Breast epithelium (tissue), 4 donors: ENCODE measurements at regions not wholly inside any gene's neighbourhood (a gene's known extent, or its start where the extent isn't known, plus 50 kb on each side); places are given as distances from the start of the nearest gene placed in this dataset.

Experiments
- DNase-seq, 2 donors: peaks; one replicate each; pipeline ENCODE4 v3.0.0-alpha.2; 2019; ENCODE audit warnings: low spot score in 2 of 2
- H3K27ac ChIP-seq, 2 donors: fragments of 200-600 bp; sonication (generic) in 1 of 2; one replicate each; pipeline ENCODE4 v1.5.1; 2016 to 2019; ENCODE audit warnings: mild to moderate bottlenecking in 1 of 2
- H3K27me3 ChIP-seq, 2 donors: fragments of 200-600 bp; sonication (generic) in 1 of 2; one replicate each; pipeline versions ENCODE4 v1.5.1 to v1.6.0; 2017 to 2019; ENCODE audit warnings: control low read depth in 1 of 2, mild to moderate bottlenecking in 1 of 2
- H3K36me3 ChIP-seq: fragments of 200-600 bp; one replicate; pipeline ENCODE4 v1.5.1; 2019
- H3K4me1 ChIP-seq, 2 donors: fragments of 200-600 bp; sonication (generic); one replicate each; pipeline ENCODE4 v1.5.1; 2016 to 2019; ENCODE audit warnings: control low read depth in 1 of 2
- H3K4me3 ChIP-seq, 3 donors: fragments of 200-600 bp; sonication (generic); 1 replicate in 2 of 3; 2 replicates in 1 of 3; pipeline ENCODE4 v1.5.1; 2016 to 2019; ENCODE audit warnings: mild to moderate bottlenecking in 3 of 3, moderate library complexity in 2 of 3
- H3K9me3 ChIP-seq, 2 donors: fragments of 200-600 bp; sonication (generic) in 1 of 2; one replicate each; pipeline ENCODE4 v1.5.1; 2016 to 2019; ENCODE audit warnings: control low read depth in 1 of 2
- POLR2A ChIP-seq: fragments of 450-650 bp; IDR thresholded peaks from one replicate; pipeline ENCODE4 v1.6.1; 2016; ENCODE audit warnings: antibody characterized with exemption, mild to moderate bottlenecking, moderate library complexity
- POLR2AphosphoS5 ChIP-seq, 3 donors: sonication (generic); formaldehyde crosslinking; IDR thresholded peaks; one replicate each; pipeline ENCODE4 v1.6.1; 2017; ENCODE audit warnings: antibody characterized with exemption in 3 of 3
- intact Hi-C: fragments of 100-400 bp; cut with DNase I; formaldehyde crosslinking; loops from one replicate; pipeline ENCODE4 v1.15.1; 2023; ENCODE audit warnings: low total_unique reads
- TF ChIP-seq, protein P1 (sequence below), 3 donors: fragments of 450-650 bp; IDR thresholded peaks; one replicate each; pipeline ENCODE4 v1.5.1; 2016 to 2017; ENCODE audit warnings: antibody characterized with exemption in 3 of 3, mild to moderate bottlenecking in 3 of 3, moderate library complexity in 3 of 3

DNA sequence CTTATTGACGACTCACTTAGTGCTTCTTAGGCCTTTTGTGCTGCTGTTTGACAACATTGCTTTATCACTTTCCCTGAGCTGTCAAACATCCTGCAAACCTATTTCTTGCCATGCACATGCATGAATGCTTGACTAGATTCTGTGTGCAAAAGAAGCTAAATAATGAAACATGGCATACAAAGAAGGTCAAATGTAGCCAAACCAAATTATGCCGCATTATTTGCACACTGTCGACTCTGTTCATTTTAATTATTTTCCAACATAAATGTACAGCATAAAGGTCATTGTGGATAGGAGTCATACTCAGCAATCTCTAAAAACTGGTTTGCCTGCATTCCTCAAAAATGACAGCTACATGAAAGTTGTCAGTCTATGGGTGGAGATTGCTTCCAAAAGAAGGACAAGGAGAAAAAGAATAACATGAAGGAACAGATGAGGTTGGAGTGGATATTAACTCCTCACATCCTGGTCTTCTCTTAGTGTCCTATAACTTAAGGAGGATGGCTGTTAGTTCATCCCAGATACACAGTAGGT lies 123.1 kb upstream of the STXBP5 start:
- no peak for DNase-seq
- Histone ChIP-seq H3K4me3 (no peak overlapping the region), H3K4me1 (peaks cover 0 to 5% of the 10 kb centered on the region in 2 donors), H3K27ac (no peak overlapping the region), H3K27me3 (no peaks in the 10 kb centered on the region), H3K36me3 (no peaks in the 10 kb centered on the region), H3K9me3 (no peaks in the 10 kb centered on the region)
- no peak for TF ChIP-seq POLR2AphosphoS5 (IDR thresholded peaks at IDR 0.05)
- TF ChIP-seq, protein P1, sequence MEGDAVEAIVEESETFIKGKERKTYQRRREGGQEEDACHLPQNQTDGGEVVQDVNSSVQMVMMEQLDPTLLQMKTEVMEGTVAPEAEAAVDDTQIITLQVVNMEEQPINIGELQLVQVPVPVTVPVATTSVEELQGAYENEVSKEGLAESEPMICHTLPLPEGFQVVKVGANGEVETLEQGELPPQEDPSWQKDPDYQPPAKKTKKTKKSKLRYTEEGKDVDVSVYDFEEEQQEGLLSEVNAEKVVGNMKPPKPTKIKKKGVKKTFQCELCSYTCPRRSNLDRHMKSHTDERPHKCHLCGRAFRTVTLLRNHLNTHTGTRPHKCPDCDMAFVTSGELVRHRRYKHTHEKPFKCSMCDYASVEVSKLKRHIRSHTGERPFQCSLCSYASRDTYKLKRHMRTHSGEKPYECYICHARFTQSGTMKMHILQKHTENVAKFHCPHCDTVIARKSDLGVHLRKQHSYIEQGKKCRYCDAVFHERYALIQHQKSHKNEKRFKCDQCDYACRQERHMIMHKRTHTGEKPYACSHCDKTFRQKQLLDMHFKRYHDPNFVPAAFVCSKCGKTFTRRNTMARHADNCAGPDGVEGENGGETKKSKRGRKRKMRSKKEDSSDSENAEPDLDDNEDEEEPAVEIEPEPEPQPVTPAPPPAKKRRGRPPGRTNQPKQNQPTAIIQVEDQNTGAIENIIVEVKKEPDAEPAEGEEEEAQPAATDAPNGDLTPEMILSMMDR (IDR thresholded peaks at IDR 0.05) = no peak
- no peak for TF ChIP-seq POLR2A
- intact Hi-C loops = no loop called here

GRCh38 chr6:147087641-147088040 lies 116.6 kb upstream of the STXBP5 start:
- H3K36me3 ChIP-seq = no peaks in the 10 kb centered on the region
- H3K9me3 ChIP-seq = peaks cover 7 to 13% of the 10 kb centered on the region in 2 donors
- no peak overlapping the region for H3K4me3 ChIP-seq
- no peaks in the 10 kb centered on the region for H3K27me3 ChIP-seq
- intact Hi-C loops = loop anchor here (2.0 to 5.0 kb wide), 3 partner anchors 40 to 200 kb away; no protein-coding TSS in a partner anchor
- no peak for TF ChIP-seq POLR2A
- TF ChIP-seq POLR2AphosphoS5 (IDR thresholded peaks at IDR 0.05) = no peak
- TF ChIP-seq, protein P1 (IDR thresholded peaks at IDR 0.05) = no peak
- H3K27ac ChIP-seq = no peak overlapping the region
- no peaks in the 10 kb centered on the region for H3K4me1 ChIP-seq
- DNase-seq = no peak

GRCh38 chr6:147088861-147089260 lies 115.4 kb upstream of the STXBP5 start:
- H3K4me1 ChIP-seq = no peaks in the 10 kb centered on the region
- TF ChIP-seq POLR2A = no peak
- no peak for TF ChIP-seq POLR2AphosphoS5 (IDR thresholded peaks at IDR 0.05)
- TF ChIP-seq, protein P1 (IDR thresholded peaks at IDR 0.05) = no peak
- intact Hi-C loops = loop anchor here (2.0 to 5.0 kb wide), 3 partner anchors 42 to 202 kb away; no protein-coding TSS in a partner anchor
- no peaks in the 10 kb centered on the region for H3K36me3 ChIP-seq
- H3K9me3 ChIP-seq = peaks cover 7 to 13% of the 10 kb centered on the region in 2 donors
- H3K27me3 ChIP-seq = no peaks in the 10 kb centered on the region
- DNase-seq = no peak
- H3K27ac ChIP-seq = no peak overlapping the region
- no peak overlapping the region for H3K4me3 ChIP-seq

DNA sequence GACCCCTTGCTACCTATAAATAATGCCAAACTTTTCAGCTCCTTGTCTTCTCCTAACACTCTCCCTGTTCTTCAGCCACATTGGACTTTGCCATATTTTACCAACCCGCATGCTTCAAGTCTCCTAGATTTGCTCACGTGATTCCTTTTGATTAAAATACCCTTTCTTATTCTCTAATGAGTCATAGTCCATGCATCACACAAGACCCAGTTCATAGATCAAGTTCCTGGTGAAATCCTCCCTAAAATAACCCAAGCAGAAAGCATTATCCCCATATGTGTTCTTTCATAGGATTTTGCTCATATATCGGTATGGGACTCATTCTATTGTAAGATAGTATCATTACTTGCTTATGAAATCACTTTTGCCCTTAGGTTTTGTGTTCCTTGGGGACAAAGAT lies 108.9 kb upstream of the STXBP5 start:
- intact Hi-C loops = no loop called here
- H3K27ac ChIP-seq = no peak overlapping the region
- no peaks in the 10 kb centered on the region for H3K4me1 ChIP-seq
- H3K27me3 ChIP-seq = no peaks in the 10 kb centered on the region
- H3K4me3 ChIP-seq = no peak overlapping the region
- no peaks in the 10 kb centered on the region for H3K9me3 ChIP-seq
- DNase-seq = no peak
- H3K36me3 ChIP-seq = no peaks in the 10 kb centered on the region
- no peak for TF ChIP-seq POLR2A
- TF ChIP-seq, protein P1 (IDR thresholded peaks at IDR 0.05) = no peak
- no peak for TF ChIP-seq POLR2AphosphoS5 (IDR thresholded peaks at IDR 0.05)

DNA sequence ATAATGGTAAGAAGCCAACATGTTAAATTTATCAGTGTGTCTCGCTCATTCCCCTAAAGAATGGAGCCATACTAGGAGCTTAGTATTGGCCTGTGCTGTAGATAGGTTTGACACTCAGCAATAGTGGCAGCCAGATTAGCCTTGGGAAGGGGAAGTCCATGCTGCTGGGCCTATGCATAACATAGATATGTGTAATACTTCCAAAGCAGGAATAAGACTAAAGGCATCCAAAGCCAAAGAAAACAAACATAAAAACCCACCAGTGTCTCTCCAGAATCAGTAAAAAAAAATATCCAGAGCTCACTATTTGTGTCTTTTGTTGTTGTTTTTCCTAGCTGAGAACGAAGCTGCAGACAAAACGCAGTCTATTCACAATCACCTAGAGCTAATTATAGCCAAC lies 104.2 kb upstream of the STXBP5 start:
- Histone ChIP-seq H3K27me3 (no peaks in the 10 kb centered on the region), H3K4me1 (no peaks in the 10 kb centered on the region), H3K27ac (no peak overlapping the region), H3K36me3 (no peaks in the 10 kb centered on the region), H3K4me3 (no peak overlapping the region), H3K9me3 (no peaks in the 10 kb centered on the region)
- TF ChIP-seq POLR2A = no peak
- TF ChIP-seq, protein P1 (IDR thresholded peaks at IDR 0.05) = no peak
- DNase-seq = no peak
- intact Hi-C loops = no loop called here
